ENCODE measurements at regions not wholly inside any gene's neighbourhood (a gene's known extent, or its start where the extent isn't known, plus 50 kb on each side); places are given as distances from the start of the nearest gene placed in this dataset.

GRCh38 chr4:134735901-134736300 is 534.3 kb upstream of the PABPC4L start:
- no peak for DNase-seq (ENCODE audit: low spot score)
- TF ChIP-seq CTCF (IDR thresholded peaks at IDR 0.05): no peak
- no peak overlapping the region for H3K4me3 ChIP-seq
- no peak overlapping the region for H3K27ac ChIP-seq

GRCh38 chr4:134727696-134728095 is 526.1 kb upstream of the PABPC4L start:
- DNase-seq (ENCODE audit: low spot score): no peak
- no peak for TF ChIP-seq CTCF (IDR thresholded peaks at IDR 0.05)

GRCh38 chr4:134722306-134722705 is 520.7 kb upstream of the PABPC4L start:
- no peak for TF ChIP-seq CTCF (IDR thresholded peaks at IDR 0.05)
- H3K27ac ChIP-seq: no peak overlapping the region
- H3K4me3 ChIP-seq: no peak overlapping the region
- no peak for DNase-seq (ENCODE audit: low spot score)

More at GRCh38 chr4:134727696-134728095, 526.1 kb upstream of the PABPC4L start:
- Histone ChIP-seq H3K4me3 (no peak overlapping the region), H3K27ac (no peak overlapping the region)

GRCh38 chr4:134720030-134720429 is 518.4 kb upstream of the PABPC4L start:
- TF ChIP-seq CTCF (IDR thresholded peaks at IDR 0.05): no peak
- Histone ChIP-seq H3K4me3 (no peak overlapping the region), H3K27ac (no peak overlapping the region)
- no peak for DNase-seq (ENCODE audit: low spot score)

- no peak for DNase-seq (ENCODE audit: low spot score)
- Histone ChIP-seq H3K27ac (no peak overlapping the region), H3K4me3 (no peak overlapping the region)
- no peak for TF ChIP-seq CTCF (IDR thresholded peaks at IDR 0.05)
Measured at GRCh38 chr4:134708616-134709015, 507.0 kb upstream of the PABPC4L start.

DNA sequence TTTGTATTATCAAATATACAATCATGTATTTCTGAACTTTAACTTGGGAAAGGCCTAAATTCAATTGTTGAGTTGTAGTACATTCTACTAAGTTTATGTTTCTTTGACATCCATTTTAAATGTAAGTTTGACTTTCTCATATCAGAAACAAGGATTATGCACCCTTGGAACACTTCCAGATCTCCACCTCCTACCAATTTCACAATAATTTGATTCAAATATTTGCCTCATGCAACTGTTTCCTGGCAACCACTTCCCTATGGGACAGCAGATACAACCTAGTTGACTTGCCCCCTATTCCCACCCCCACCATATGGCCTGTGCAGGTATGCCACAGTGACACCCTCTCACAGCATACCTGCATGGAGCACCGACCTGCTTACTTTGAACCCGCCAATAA is 506.4 kb upstream of the PABPC4L start:
- TF ChIP-seq CTCF (IDR thresholded peaks at IDR 0.05): no peak

GRCh38 chr4:134702374-134702773 is 500.8 kb upstream of the PABPC4L start:
- H3K4me3 ChIP-seq: no peak overlapping the region
- no peak overlapping the region for H3K27ac ChIP-seq
- TF ChIP-seq CTCF (IDR thresholded peaks at IDR 0.05): no peak
- DNase-seq (ENCODE audit: low spot score): no peak

More for the DNA sequence above, 506.4 kb upstream of the PABPC4L start:
- Histone ChIP-seq H3K4me3 (no peak overlapping the region), H3K27ac (no peak overlapping the region)
- DNase-seq (ENCODE audit: low spot score): no peak

All from coronary artery (tissue), 2 donors.